ENCODE measurements at regions not wholly inside any gene's neighbourhood (a gene's known extent, or its start where the extent isn't known, plus 50 kb on each side); places are given as distances from the start of the nearest gene placed in this dataset.

GRCh38 chr14:38751459-38751858, 351.6 kb downstream of the SEC23A start:
- Histone ChIP-seq H3K4me3 (ENCODE audit: extremely low read depth in 1 of 4, insufficient read depth in 2 of 4, low read depth in 3 of 4, low read length in 4 of 4) (no peak overlapping the region), H3K4me1 (replicated peaks in 1 of 4; ENCODE audit: control insufficient read depth in 3 of 4, insufficient read depth in 4 of 4, low read length in 3 of 4) (no peaks in the 10 kb centered on the region), H2BK15ac (ENCODE audit: low read length) (no peak overlapping the region), H2BK12ac (ENCODE audit: low read depth, low read length) (no peak overlapping the region), H2BK20ac (ENCODE audit: low read length) (no peak overlapping the region), H3K27ac (ENCODE audit: low read depth, low read length) (no peak overlapping the region), H3K4me2 (ENCODE audit: insufficient read depth in 1 of 2, low read depth in 2 of 2, low read length in 2 of 2) (no peak overlapping the region), H4K5ac (ENCODE audit: insufficient read length, low read depth, low read length) (no peak overlapping the region), H2AFZ (ENCODE audit: low read length) (no peak overlapping the region), H3K79me1 (ENCODE audit: low read depth, low read length) (no peaks in the 10 kb centered on the region), H3K27me3 (replicated peaks in 1 of 4; ENCODE audit: control insufficient read depth in 3 of 4, extremely low read depth in 1 of 4, insufficient read depth in 3 of 4, low read length in 3 of 4) (no peaks in the 10 kb centered on the region), H3K4ac (replicated peaks; ENCODE audit: insufficient read length, low read depth, low read length) (no peak overlapping the region), H3K23ac (ENCODE audit: insufficient read length) (no peak overlapping the region), H3K9ac (replicated peaks in 1 of 4; ENCODE audit: extremely low read depth in 1 of 4, low read depth in 3 of 4, low read length in 3 of 4) (no peak overlapping the region), H4K20me1 (replicated peaks in 1 of 2; ENCODE audit: control insufficient read depth in 1 of 2, insufficient read depth in 2 of 2, low read length in 2 of 2) (peaks cover 0 to 2% of the 10 kb centered on the region in 2 experiments), H4K91ac (replicated peaks; ENCODE audit: insufficient read length, low read length) (no peak overlapping the region), H3K18ac (ENCODE audit: extremely low read depth, low read length) (no peak overlapping the region), H4K8ac (ENCODE audit: extremely low read depth, insufficient read depth, low read length) (no peak overlapping the region), H3K14ac (ENCODE audit: insufficient read length) (no peak overlapping the region), H2BK5ac (ENCODE audit: low read depth, low read length) (no peak overlapping the region), H2BK120ac (replicated peaks; ENCODE audit: low read depth, low read length) (no peak overlapping the region), H3K9me3 (ENCODE audit: insufficient read depth in 2 of 2, low read depth in 1 of 2, low read length in 1 of 2) (no peaks in the 10 kb centered on the region), H3K56ac (replicated peaks; ENCODE audit: insufficient read length, low read depth, low read length) (no peak overlapping the region), H2AK5ac (ENCODE audit: low read depth, low read length) (no peak overlapping the region), H3K79me2 (ENCODE audit: control insufficient read depth in 1 of 2, insufficient read depth in 2 of 2, low read length in 2 of 2) (no peaks in the 10 kb centered on the region), H3K23me2 (ENCODE audit: low read depth, low read length) (no peaks in the 10 kb centered on the region), H3K36me3 (ENCODE audit: control insufficient read depth in 2 of 4, insufficient read depth in 4 of 4, low read length in 3 of 4) (no peaks in the 10 kb centered on the region)
- CTCF ChIA-PET (ENCODE audit: partially characterized antibody): no interaction called here
- TF ChIP-seq, protein P1, sequence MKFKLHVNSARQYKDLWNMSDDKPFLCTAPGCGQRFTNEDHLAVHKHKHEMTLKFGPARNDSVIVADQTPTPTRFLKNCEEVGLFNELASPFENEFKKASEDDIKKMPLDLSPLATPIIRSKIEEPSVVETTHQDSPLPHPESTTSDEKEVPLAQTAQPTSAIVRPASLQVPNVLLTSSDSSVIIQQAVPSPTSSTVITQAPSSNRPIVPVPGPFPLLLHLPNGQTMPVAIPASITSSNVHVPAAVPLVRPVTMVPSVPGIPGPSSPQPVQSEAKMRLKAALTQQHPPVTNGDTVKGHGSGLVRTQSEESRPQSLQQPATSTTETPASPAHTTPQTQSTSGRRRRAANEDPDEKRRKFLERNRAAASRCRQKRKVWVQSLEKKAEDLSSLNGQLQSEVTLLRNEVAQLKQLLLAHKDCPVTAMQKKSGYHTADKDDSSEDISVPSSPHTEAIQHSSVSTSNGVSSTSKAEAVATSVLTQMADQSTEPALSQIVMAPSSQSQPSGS (IDR thresholded peaks at IDR 0.05; ENCODE audit: low read length): no peak
- TF ChIP-seq BCL11A (IDR thresholded peaks at IDR 0.05; ENCODE audit: low read depth in 2 of 2, low read length in 2 of 2) (no peak), SUZ12 (IDR thresholded peaks at IDR 0.05; ENCODE audit: low read length) (no peak)
- TF ChIP-seq, protein P2, sequence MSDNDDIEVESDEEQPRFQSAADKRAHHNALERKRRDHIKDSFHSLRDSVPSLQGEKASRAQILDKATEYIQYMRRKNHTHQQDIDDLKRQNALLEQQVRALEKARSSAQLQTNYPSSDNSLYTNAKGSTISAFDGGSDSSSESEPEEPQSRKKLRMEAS (IDR thresholded peaks at IDR 0.05): no peak
- POLR2A ChIA-PET (ENCODE audit: partially characterized antibody): no interaction called here
- FAIRE-seq: no peak
- no peak for DNase-seq (ENCODE audit: low read depth in 1 of 2, low spot score in 2 of 2)

Measured in H1 (cell line).